HEK293 (cell line): ENCODE measurements at regions not wholly inside any gene's neighbourhood (a gene's known extent, or its start where the extent isn't known, plus 50 kb on each side); places are given as distances from the start of the nearest gene placed in this dataset.

Experiments
- CTCF ChIA-PET: fragments of 350-600 bp; formaldehyde crosslinking; extraction: SDS; loops from one replicate; lab custom pipeline; 2021; ENCODE audit warnings: antibody characterized with exemption; lab: Yijun Ruan, JAX
- POLR2A ChIA-PET: fragments of 300-600 bp; formaldehyde crosslinking; extraction: SDS; loops from one replicate; lab custom pipeline; 2020; ENCODE audit warnings: antibody characterized with exemption, inconsistent platforms; lab: Yijun Ruan, JAX
- H3K27ac ChIP-seq: fragments of 200-500 bp; sonication (Bioruptor generic); 2 replicates; pipeline ENCODE4 v1.5.1; 2014; ENCODE audit warnings: low read depth, low read length, control low read depth, inconsistent platforms; ENCODE audit errors: extremely low read depth
- H3K36me3 ChIP-seq, 2 experiments: fragments of 200-500 bp in 1 of 2; sonication (Bioruptor generic) in 1 of 2; 1 replicate in 1 of 2; 2 replicates in 1 of 2; pipeline ENCODE4 v1.5.1; 2014 to 2017; ENCODE audit warnings: inconsistent platforms in 2 of 2, low read length in 2 of 2; ENCODE audit not compliant: control insufficient read depth in 2 of 2, insufficient read depth in 1 of 2
- H3K4me1 ChIP-seq: fragments of 200-500 bp; sonication (Bioruptor generic); 2 replicates; pipeline ENCODE4 v1.5.1; 2014; ENCODE audit warnings: mild to moderate bottlenecking, low read length, inconsistent platforms; ENCODE audit not compliant: control insufficient read depth, insufficient read depth
- H3K4me3 ChIP-seq: 2 replicates; pipeline ENCODE4 v1.5.1; 2011; ENCODE audit warnings: low read depth, mild to moderate bottlenecking, control low read depth, low read length, moderate library complexity
- H3K9me3 ChIP-seq: fragments of 200-500 bp; sonication (Bioruptor generic); 2 replicates; pipeline ENCODE4 v1.5.1; 2014; ENCODE audit warnings: low read depth, low read length, inconsistent platforms; ENCODE audit not compliant: control insufficient read depth, insufficient read depth
- AEBP2 ChIP-seq: fragments of 450-650 bp; formaldehyde crosslinking; IDR thresholded peaks from 2 replicates; pipeline ENCODE4 v1.5.1; 2016; ENCODE audit warnings: missing biosample characterization, missing genetic modification characterization, borderline replicate concordance
- HOXD13 ChIP-seq: sonication (generic); formaldehyde crosslinking; IDR thresholded peaks from 2 replicates; pipeline ENCODE4 v1.8.0; 2022; ENCODE audit warnings: missing genetic modification reagents, borderline replicate concordance
- OSR2 ChIP-seq: fragments of 450-650 bp; formaldehyde crosslinking; IDR thresholded peaks from 2 replicates; pipeline ENCODE4 v1.5.1; 2016; ENCODE audit warnings: missing biosample characterization, missing genetic modification characterization
- REST ChIP-seq: fragments of 450-650 bp; formaldehyde crosslinking; IDR thresholded peaks from 2 replicates; pipeline ENCODE4 v1.5.1; 2016; ENCODE audit warnings: missing biosample characterization, missing genetic modification characterization
- SP2 ChIP-seq: fragments of 450-650 bp; formaldehyde crosslinking; IDR thresholded peaks from 2 replicates; pipeline ENCODE4 v1.5.1; 2016; ENCODE audit warnings: missing biosample characterization, missing genetic modification characterization
- ZBTB10 ChIP-seq: fragments of 450-650 bp; formaldehyde crosslinking; IDR thresholded peaks from 2 replicates; pipeline ENCODE4 v1.5.1; 2016; ENCODE audit warnings: missing biosample characterization, missing genetic modification characterization
- ZBTB21 ChIP-seq: fragments of 450-650 bp; formaldehyde crosslinking; IDR thresholded peaks from 2 replicates; pipeline ENCODE4 v1.5.1; 2017; ENCODE audit warnings: missing biosample characterization, missing genetic modification characterization
- ZFHX2 ChIP-seq: fragments of 450-650 bp; formaldehyde crosslinking; conservative IDR thresholded peaks from 2 replicates; pipeline ENCODE4 v1.5.1; 2016; ENCODE audit warnings: missing biosample characterization, missing genetic modification characterization
- ZNF140 ChIP-seq: fragments of 450-650 bp; formaldehyde crosslinking; IDR thresholded peaks from 2 replicates; pipeline ENCODE4 v1.5.1; 2016; ENCODE audit warnings: missing biosample characterization, missing genetic modification characterization
- ZNF146 ChIP-seq: fragments of 450-650 bp; formaldehyde crosslinking; IDR thresholded peaks from 2 replicates; pipeline ENCODE4 v1.5.1; 2016; ENCODE audit warnings: missing biosample characterization, missing genetic modification characterization
- ZNF157 ChIP-seq: fragments of 450-650 bp; formaldehyde crosslinking; IDR thresholded peaks from 2 replicates; pipeline ENCODE4 v1.5.1; 2016; ENCODE audit warnings: missing biosample characterization, missing genetic modification characterization
- ZNF214 ChIP-seq: fragments of 450-650 bp; formaldehyde crosslinking; IDR thresholded peaks from 2 replicates; pipeline ENCODE4 v1.5.1; 2017; ENCODE audit warnings: missing biosample characterization, mild to moderate bottlenecking, missing genetic modification characterization, borderline replicate concordance
- ZNF221 ChIP-seq: fragments of 450-650 bp; formaldehyde crosslinking; IDR thresholded peaks from 2 replicates; pipeline ENCODE4 v1.5.1; 2017; ENCODE audit warnings: missing biosample characterization, missing genetic modification characterization, borderline replicate concordance
- ZNF274 ChIP-seq, 2 experiments: fragments of 200-500 bp in 1 of 2; fragments of 450-650 bp in 1 of 2; sonication (Bioruptor generic) in 1 of 2; formaldehyde crosslinking in 1 of 2; IDR thresholded peaks; 2 replicates each; pipeline versions ENCODE4 v1.5.1 to v1.6.1; 2014 to 2016; ENCODE audit warnings: borderline replicate concordance in 1 of 2, inconsistent platforms in 1 of 2, low read length in 1 of 2, missing biosample characterization in 1 of 2, missing genetic modification characterization in 1 of 2
- ZNF280C ChIP-seq: fragments of 450-650 bp; formaldehyde crosslinking; IDR thresholded peaks from 2 replicates; pipeline ENCODE4 v1.5.1; 2016; ENCODE audit warnings: missing biosample characterization, missing genetic modification characterization
- ZNF311 ChIP-seq: fragments of 450-650 bp; formaldehyde crosslinking; IDR thresholded peaks from 2 replicates; pipeline ENCODE4 v1.5.1; 2017; ENCODE audit warnings: missing biosample characterization, missing genetic modification characterization, borderline replicate concordance
- ZNF37A ChIP-seq: fragments of 450-650 bp; IDR thresholded peaks from 2 replicates; pipeline ENCODE4 v1.5.1; 2018; ENCODE audit warnings: missing biosample characterization, missing genetic modification characterization
- ZNF423 ChIP-seq: fragments of 450-650 bp; formaldehyde crosslinking; IDR thresholded peaks from 2 replicates; pipeline ENCODE4 v1.5.1; 2016; ENCODE audit warnings: missing biosample characterization, missing genetic modification characterization
- ZNF768 ChIP-seq: fragments of 450-650 bp; formaldehyde crosslinking; IDR thresholded peaks from 2 replicates; pipeline ENCODE4 v1.5.1; 2018; ENCODE audit warnings: missing biosample characterization, mild to moderate bottlenecking, missing genetic modification characterization

- TF ChIP-seq ZBTB10 (tag by site-specific recombination) (no peak), ZNF768 (tag by site-specific recombination) (no peak), ZNF280C (no peak), ZNF221 (tag by site-specific recombination) (no peak), ZNF274 (IDR thresholded peaks at IDR 0.05; ENCODE audit: low read length) (no peak), ZNF274 (tag by site-specific recombination; IDR thresholded peaks at IDR 0.05; ENCODE audit: borderline replicate concordance) (no peak), SP2 (tag by site-specific recombination) (no peak), ZNF146 (tag by site-specific recombination) (no peak), ZNF311 (tag by site-specific recombination) (no peak), AEBP2 (tag by site-specific recombination) (no peak), HOXD13 (CRISPR knock-in tag) (no peak), ZBTB21 (tag by site-specific recombination) (no peak), OSR2 (no peak), ZNF423 (no peak), ZNF157 (tag by site-specific recombination) (no peak), ZNF214 (no peak)
- CTCF ChIA-PET, result no interaction called here
- POLR2A ChIA-PET, result no interaction called here
- Histone ChIP-seq H3K9me3 (no peaks in the 10 kb centered on the region), H3K36me3 (no peaks in the 10 kb centered on the region), H3K4me3 (no peak overlapping the region), H3K4me1 (no peaks in the 10 kb centered on the region), H3K27ac (no peak overlapping the region)
Measured at GRCh38 chr1:82064691-82065090, 264.0 kb downstream of the ADGRL2 start.

- Histone ChIP-seq H3K27ac (no peak overlapping the region), H3K4me3 (no peak overlapping the region), H3K36me3 (no peaks in the 10 kb centered on the region), H3K9me3 (no peaks in the 10 kb centered on the region), H3K4me1 (no peaks in the 10 kb centered on the region)
- CTCF ChIA-PET, result interaction anchor here (0.6 to 0.7 kb wide), 2 partner anchors 21 to 262 kb away, joined by 3 read pairs; no protein-coding TSS in a partner anchor
- POLR2A ChIA-PET, result no interaction called here
- TF ChIP-seq ZNF140 (tag by site-specific recombination) (no peak), REST (tag by site-specific recombination) (no peak), ZFHX2 (tag by site-specific recombination) (no peak), ZNF37A (tag by site-specific recombination) (no peak)
- TF ChIP-seq, all 188 proteins: peak for 0
Measured at GRCh38 chr1:82062206-82062605, 261.5 kb downstream of the ADGRL2 start.
